Neuronal stem cell (in vitro differentiated cells): ENCODE measurements at regions not wholly inside any gene's neighbourhood (a gene's known extent, or its start where the extent isn't known, plus 50 kb on each side); places are given as distances from the start of the nearest gene placed in this dataset.

Experiments
- DNase-seq: peaks from one replicate; pipeline ENCODE4 v3.0.0-alpha.2; 2013; ENCODE audit warnings: low spot score
- H2AFZ ChIP-seq: one replicate; pipeline ENCODE4 v1.6.1; 2013; ENCODE audit warnings: mild to moderate bottlenecking, low read length, inconsistent platforms
- H2AK5ac ChIP-seq: 2 replicates; pipeline ENCODE4 v1.6.1; 2013; ENCODE audit warnings: low read depth, mild to moderate bottlenecking, inconsistent platforms, low read length, moderate library complexity, mixed read lengths
- H2BK120ac ChIP-seq: 2 replicates; pipeline ENCODE4 v1.6.1; 2013; ENCODE audit warnings: low read depth, mild to moderate bottlenecking, inconsistent platforms, low read length, moderate library complexity, mixed read lengths
- H2BK12ac ChIP-seq: one replicate; pipeline ENCODE4 v1.6.1; 2013; ENCODE audit warnings: low read length, inconsistent platforms
- H2BK15ac ChIP-seq: 2 replicates; pipeline ENCODE4 v1.6.1; 2013; ENCODE audit warnings: mild to moderate bottlenecking, low read length, inconsistent platforms, mixed read lengths
- H2BK5ac ChIP-seq: one replicate; pipeline ENCODE4 v1.6.1; 2013; ENCODE audit warnings: inconsistent platforms, mild to moderate bottlenecking, low read length, moderate library complexity
- H3K14ac ChIP-seq: one replicate; pipeline ENCODE4 v1.6.1; 2013; ENCODE audit warnings: low read length, inconsistent platforms
- H3K18ac ChIP-seq: 2 replicates; pipeline ENCODE4 v1.6.1; 2013; ENCODE audit warnings: low read length, inconsistent platforms
- H3K23ac ChIP-seq: 2 replicates; pipeline ENCODE4 v1.6.1; 2013; ENCODE audit warnings: low read depth, mild to moderate bottlenecking, mixed read lengths, low read length, inconsistent platforms; ENCODE audit not compliant: poor library complexity
- H3K27ac ChIP-seq: replicated peaks from 3 replicates; pipeline ENCODE4 v1.5.1; 2013; ENCODE audit warnings: low read length, inconsistent platforms
- H3K27me3 ChIP-seq, 3 experiments: 2 replicates each; pipeline ENCODE4 v1.6.1; 2013; ENCODE audit warnings: low read length in 3 of 3, mild to moderate bottlenecking in 2 of 3, inconsistent platforms in 1 of 3, low read depth in 1 of 3, mixed read lengths in 1 of 3, moderate library complexity in 1 of 3; ENCODE audit not compliant: control insufficient read depth in 3 of 3, insufficient read depth in 3 of 3
- H3K36me3 ChIP-seq, 2 donors: replicated peaks in 1 of 2; 2 replicates each; pipeline ENCODE4 v1.6.1; 2013; ENCODE audit warnings: low read length in 2 of 2; ENCODE audit not compliant: control insufficient read depth in 2 of 2, insufficient read depth in 2 of 2
- H3K4ac ChIP-seq: 2 replicates; pipeline ENCODE4 v1.6.1; 2013; ENCODE audit warnings: inconsistent platforms, mild to moderate bottlenecking, low read length, moderate library complexity
- H3K4me1 ChIP-seq, 2 donors: 1 replicate in 1 of 2; 2 replicates in 1 of 2; pipeline ENCODE4 v1.6.1; 2013; ENCODE audit warnings: low read length in 2 of 2, low read depth in 1 of 2; ENCODE audit not compliant: control insufficient read depth in 2 of 2, insufficient read depth in 1 of 2
- H3K4me2 ChIP-seq: one replicate; pipeline ENCODE4 v1.6.1; 2013; ENCODE audit warnings: mild to moderate bottlenecking, low read length, inconsistent platforms; ENCODE audit not compliant: insufficient read depth, poor library complexity, severe bottlenecking
- H3K4me3 ChIP-seq, 2 donors: 2 replicates each; pipeline ENCODE4 v1.5.1; 2013; ENCODE audit warnings: low read length in 2 of 2, mild to moderate bottlenecking in 2 of 2, inconsistent platforms in 1 of 2, moderate library complexity in 1 of 2
- H3K79me1 ChIP-seq: one replicate; pipeline ENCODE4 v1.6.1; 2013; ENCODE audit warnings: low read depth, mild to moderate bottlenecking, inconsistent platforms, low read length, moderate library complexity
- H3K9ac ChIP-seq: one replicate; pipeline ENCODE4 v1.6.1; 2013; ENCODE audit warnings: mild to moderate bottlenecking, low read depth, low read length, inconsistent platforms; ENCODE audit not compliant: poor library complexity
- H3K9me3 ChIP-seq, 2 donors: replicated peaks in 1 of 2; 2 replicates each; pipeline versions ENCODE3 to v1.6.1; 2013; ENCODE audit warnings: low read length in 2 of 2, mild to moderate bottlenecking in 2 of 2, inconsistent platforms in 1 of 2, low read depth in 1 of 2, mixed read lengths in 1 of 2, moderate library complexity in 1 of 2; ENCODE audit not compliant: control insufficient read depth in 2 of 2, insufficient read depth in 1 of 2
- H4K8ac ChIP-seq: one replicate; pipeline ENCODE4 v1.6.1; 2013; ENCODE audit warnings: low read depth, mild to moderate bottlenecking, inconsistent platforms, low read length, moderate library complexity
- H4K91ac ChIP-seq: one replicate; pipeline ENCODE4 v1.6.1; 2013; ENCODE audit warnings: low read length, low read depth, mild to moderate bottlenecking, inconsistent platforms; ENCODE audit not compliant: poor library complexity
- WGBS, 2 donors: extraction: QIAGEN DNeasy Blood & Tissue Kit; methylation state at CpG; one replicate each; pipeline ENCODE4 v1.1.7; 2013; ENCODE audit warnings: missing lambda C conversion rate in 2 of 2, mixed read lengths in 1 of 2; ENCODE audit not compliant: insufficient read length in 2 of 2, insufficient replicate concordance in 1 of 2; ENCODE audit errors: extremely low coverage in 2 of 2; 5-methylcytosine and 5-hydroxymethylcytosine counted together

DNA sequence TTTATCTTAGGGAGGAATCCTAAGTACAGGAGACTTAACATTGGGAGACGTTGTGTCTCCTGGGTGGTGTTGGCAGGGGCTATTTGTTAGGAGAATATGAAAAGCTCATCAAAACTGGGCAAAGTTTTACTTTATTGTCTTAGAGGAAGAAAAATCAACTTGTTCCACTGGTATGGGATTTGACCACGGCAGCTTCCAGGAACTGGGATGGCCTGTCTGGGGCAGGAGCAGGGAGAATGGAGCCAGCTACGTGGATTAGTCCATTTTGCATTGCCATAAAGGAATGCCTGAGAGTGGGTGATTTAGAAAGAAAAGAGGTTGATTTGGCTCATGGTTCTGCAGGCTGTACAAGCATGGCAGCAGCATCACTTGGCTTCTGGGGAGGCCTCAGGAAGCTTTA is 198.4 kb downstream of the ADAMTS15 start:
- no CpG with 5 or more reads among the region's 3 CpGs for WGBS, 2 donors
- no peak overlapping the region for H3K4me3 ChIP-seq
- no peak overlapping the region for H2BK15ac ChIP-seq
- H3K9ac ChIP-seq = no peak overlapping the region
- no peak overlapping the region for H4K8ac ChIP-seq
- H3K27ac ChIP-seq = no peak overlapping the region
- no peak overlapping the region for H4K91ac ChIP-seq
- no peak overlapping the region for H2BK12ac ChIP-seq
- H2BK5ac ChIP-seq = no peak overlapping the region
- no peak overlapping the region for H3K4ac ChIP-seq
- no peaks in the 10 kb centered on the region for H3K9me3 ChIP-seq
- no peak overlapping the region for H3K14ac ChIP-seq
- no peaks in the 10 kb centered on the region for H3K79me1 ChIP-seq
- no peak overlapping the region for H2AK5ac ChIP-seq
- H2BK120ac ChIP-seq = no peak overlapping the region
- no peaks in the 10 kb centered on the region for H3K27me3 ChIP-seq
- DNase-seq = no peak
- no peak overlapping the region for H3K4me2 ChIP-seq
- no peaks in the 10 kb centered on the region for H3K36me3 ChIP-seq
- H2AFZ ChIP-seq = no peak overlapping the region
- H3K18ac ChIP-seq = no peak overlapping the region
- peaks cover 3 to 6% of the 10 kb centered on the region in 2 donors for H3K4me1 ChIP-seq
- H3K23ac ChIP-seq = no peak overlapping the region

DNA sequence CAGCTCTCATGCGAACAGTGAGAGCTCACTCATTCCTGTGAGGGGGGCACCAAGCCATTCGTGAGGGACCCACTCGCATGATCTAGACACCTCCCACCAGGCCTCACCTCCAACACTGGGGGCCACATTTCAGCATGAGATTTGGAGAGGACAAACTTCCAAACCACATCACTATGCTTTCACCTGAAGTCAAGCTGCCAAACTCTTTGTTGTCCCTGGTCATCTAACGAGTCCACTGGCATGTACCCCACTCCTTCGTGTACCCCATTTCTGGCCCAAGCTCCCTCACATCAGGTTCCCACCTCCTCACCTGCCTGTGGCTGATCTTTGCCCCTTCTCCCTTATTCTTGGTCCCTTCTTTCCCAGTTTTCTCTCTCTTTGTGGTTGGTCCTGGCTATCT is 198.9 kb downstream of the ADAMTS15 start:
- no peak overlapping the region for H3K27ac ChIP-seq
- H3K36me3 ChIP-seq = no peaks in the 10 kb centered on the region
- H3K9ac ChIP-seq = no peak overlapping the region
- H2BK120ac ChIP-seq = no peak overlapping the region
- H3K18ac ChIP-seq = no peak overlapping the region
- H4K91ac ChIP-seq = no peak overlapping the region
- H4K8ac ChIP-seq = no peak overlapping the region
- H2BK12ac ChIP-seq = no peak overlapping the region
- H3K4me1 ChIP-seq = peaks cover 3 to 6% of the 10 kb centered on the region in 2 donors
- DNase-seq = no peak
- H3K4me2 ChIP-seq = no peak overlapping the region
- no peak overlapping the region for H3K14ac ChIP-seq
- no peak overlapping the region for H2BK15ac ChIP-seq
- no peak overlapping the region for H3K4me3 ChIP-seq
- no CpG with 5 or more reads among the region's 5 CpGs for WGBS, 2 donors
- no peak overlapping the region for H2BK5ac ChIP-seq
- H3K79me1 ChIP-seq = no peaks in the 10 kb centered on the region
- no peak overlapping the region for H3K4ac ChIP-seq
- no peak overlapping the region for H2AK5ac ChIP-seq
- H3K27me3 ChIP-seq = no peaks in the 10 kb centered on the region
- H3K9me3 ChIP-seq = no peaks in the 10 kb centered on the region
- no peak overlapping the region for H3K23ac ChIP-seq
- no peak overlapping the region for H2AFZ ChIP-seq

DNA sequence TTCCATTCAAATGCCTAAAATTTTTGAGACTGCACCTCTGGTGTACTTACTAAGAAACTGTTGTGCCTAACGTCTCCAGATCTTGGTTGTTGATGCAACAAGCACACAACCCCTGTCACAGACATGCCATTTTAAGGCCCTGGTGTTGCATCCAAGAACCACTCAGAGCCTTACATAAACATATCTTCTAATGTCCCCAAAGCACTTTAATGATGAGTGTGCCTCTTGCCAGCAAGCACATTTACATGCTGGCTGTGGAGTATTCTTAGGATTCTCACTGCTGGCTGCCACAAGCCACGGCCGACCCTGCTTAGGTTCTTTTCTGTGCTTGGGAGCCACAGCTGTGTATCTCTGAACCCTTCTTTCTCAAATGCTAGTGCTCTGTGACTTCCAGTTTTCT is 201.4 kb downstream of the ADAMTS15 start:
- Histone ChIP-seq H3K4me1 (peaks cover 0 to 2% of the 10 kb centered on the region in 2 donors), H2BK5ac (no peak overlapping the region), H3K4me2 (no peak overlapping the region), H3K27ac (no peak overlapping the region), H2BK15ac (no peak overlapping the region), H3K23ac (no peak overlapping the region), H2BK120ac (no peak overlapping the region), H2BK12ac (no peak overlapping the region), H3K36me3 (no peaks in the 10 kb centered on the region), H4K8ac (no peak overlapping the region), H3K79me1 (no peaks in the 10 kb centered on the region), H2AK5ac (no peak overlapping the region), H2AFZ (no peak overlapping the region), H3K27me3 (no peaks in the 10 kb centered on the region), H3K4ac (no peak overlapping the region), H4K91ac (no peak overlapping the region), H3K9me3 (no peaks in the 10 kb centered on the region), H3K9ac (no peak overlapping the region), H3K4me3 (no peak overlapping the region), H3K14ac (no peak overlapping the region), H3K18ac (no peak overlapping the region)
- WGBS, 2 donors = no CpG with 5 or more reads among the region's 3 CpGs
- DNase-seq = no peak

DNA sequence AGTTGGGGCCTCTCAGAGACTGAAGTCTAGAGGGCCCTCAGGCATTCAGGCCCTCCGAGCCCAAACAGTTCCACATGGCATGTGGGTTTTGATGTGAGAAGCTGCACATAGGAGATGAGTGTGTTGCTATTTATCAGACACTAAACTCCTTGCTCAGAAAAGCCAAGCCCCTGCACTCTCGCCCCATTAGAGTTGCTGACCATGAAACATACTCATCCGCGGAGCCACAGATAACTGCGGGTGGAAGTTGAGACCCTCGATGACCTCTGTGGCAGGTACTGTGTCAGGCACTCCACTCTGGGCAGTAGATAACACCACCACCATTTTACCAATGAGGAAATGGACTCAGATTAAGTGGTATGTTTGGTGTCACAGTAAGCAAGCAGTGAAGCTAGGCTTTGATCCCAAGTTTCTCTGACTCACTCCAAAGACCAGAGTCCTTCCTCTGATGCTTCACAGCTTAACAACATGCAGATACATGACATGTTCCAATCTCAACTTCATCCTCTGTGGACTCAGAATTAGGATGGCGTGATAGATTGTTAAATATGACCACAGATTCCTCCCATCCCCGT is 202.1 kb downstream of the ADAMTS15 start:
- no CpG with 5 or more reads among the region's 8 CpGs for WGBS, 2 donors
- DNase-seq = no peak
- H3K9me3 ChIP-seq = no peaks in the 10 kb centered on the region

More for the DNA sequence above, 202.1 kb downstream of the ADAMTS15 start:
- Histone ChIP-seq H3K36me3 (no peaks in the 10 kb centered on the region), H3K27ac (no peak overlapping the region), H2AFZ (no peak overlapping the region), H3K14ac (no peak overlapping the region), H2BK5ac (no peak overlapping the region), H3K79me1 (no peaks in the 10 kb centered on the region), H4K91ac (no peak overlapping the region), H2BK120ac (no peak overlapping the region), H3K18ac (no peak overlapping the region), H3K4me2 (no peak overlapping the region), H3K4me3 (no peak overlapping the region), H3K27me3 (no peaks in the 10 kb centered on the region), H3K4me1 (peaks cover 0 to 2% of the 10 kb centered on the region in 2 donors), H2BK12ac (no peak overlapping the region), H2BK15ac (no peak overlapping the region), H2AK5ac (no peak overlapping the region), H3K9ac (no peak overlapping the region), H3K23ac (no peak overlapping the region), H4K8ac (no peak overlapping the region), H3K4ac (no peak overlapping the region)
